ENCODE measurements at regions not wholly inside any gene's neighbourhood (a gene's known extent, or its start where the extent isn't known, plus 50 kb on each side); places are given as distances from the start of the nearest gene placed in this dataset.

DNA sequence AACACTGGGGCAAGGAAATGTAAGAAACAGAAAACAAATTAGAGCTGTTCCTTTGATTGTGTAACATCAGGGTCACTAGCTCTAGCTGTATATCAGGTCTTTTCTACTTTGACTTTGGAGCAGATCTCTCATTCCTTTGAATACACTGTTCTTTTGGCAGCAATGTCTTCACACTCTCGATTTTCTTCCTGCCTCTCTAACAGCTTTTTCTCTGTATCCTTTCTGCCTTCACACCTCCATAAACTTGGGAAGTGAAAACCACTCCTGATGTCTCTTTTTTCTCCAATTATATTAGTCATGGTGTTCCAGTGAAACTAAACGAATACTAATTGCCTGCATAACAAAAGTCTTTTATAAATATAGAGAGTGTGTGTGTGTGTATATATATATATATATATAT lies 1458.0 kb downstream of the NCAM2 start:
- TF ChIP-seq YY1 (IDR thresholded peaks at IDR 0.05; ENCODE audit: insufficient read depth, insufficient read length) (no peak), ZNF274 (IDR thresholded peaks at IDR 0.05; ENCODE audit: low read depth, low read length) (no peak)

Measured in NT2/D1 (cell line).